Naive thymus-derived CD4-positive, alpha-beta T cell (primary cell): ENCODE measurements at regions not wholly inside any gene's neighbourhood (a gene's known extent, or its start where the extent isn't known, plus 50 kb on each side); places are given as distances from the start of the nearest gene placed in this dataset.

Source experiments
- ATAC-seq: fragments of 150-1000 bp; cut with Tn5 transposase; 2 replicates; pipeline ENCODE4 v1.10.0; 2021; ENCODE audit warnings: mild to moderate bottlenecking, moderate library complexity
- CTCF ChIA-PET: fragments of 350-600 bp; sonication (Branson Sonifier 250); formaldehyde crosslinking; loops from one replicate; lab custom pipeline; 2021; ENCODE audit warnings: antibody characterized with exemption; lab: Charles Lee
- POLR2A ChIA-PET: fragments of 350-600 bp; sonication (Branson Sonifier 250); formaldehyde crosslinking; loops from one replicate; lab custom pipeline; 2021; ENCODE audit warnings: antibody characterized with exemption, inconsistent platforms; lab: Charles Lee
- DNase-seq, 9 donors: peaks; one replicate each; pipeline versions ENCODE4 v3.0.0 to v3.0.0-alpha.2; 2020 to 2022; ENCODE audit warnings: mixed read lengths in 1 of 9
- H3K27ac ChIP-seq: one replicate; pipeline ENCODE4 v1.7.0; 2013; ENCODE audit warnings: mild to moderate bottlenecking, low read depth, low read length, moderate library complexity
- H3K27me3 ChIP-seq, 2 donors: one replicate each; pipeline ENCODE4 v1.7.0; 2013; ENCODE audit warnings: low read length in 2 of 2, mild to moderate bottlenecking in 2 of 2, moderate library complexity in 2 of 2; ENCODE audit not compliant: control insufficient read depth in 2 of 2, insufficient read depth in 2 of 2
- H3K36me3 ChIP-seq, 3 experiments: 1 replicate in 2 of 3; 2 replicates in 1 of 3; pipeline ENCODE4 v1.7.0; 2013; ENCODE audit warnings: low read length in 3 of 3, mild to moderate bottlenecking in 3 of 3, moderate library complexity in 1 of 3; ENCODE audit not compliant: insufficient read depth in 3 of 3, control insufficient read depth in 2 of 3
- H3K4me1 ChIP-seq, 2 donors: one replicate each; pipeline ENCODE4 v1.7.0; 2013; ENCODE audit warnings: low read length in 2 of 2, mild to moderate bottlenecking in 2 of 2, moderate library complexity in 1 of 2; ENCODE audit not compliant: control insufficient read depth in 2 of 2, insufficient read depth in 2 of 2
- H3K4me3 ChIP-seq: 2 replicates; pipeline ENCODE4 v1.7.0; 2013; ENCODE audit warnings: mild to moderate bottlenecking, low read length
- H3K9me3 ChIP-seq, 3 experiments: 1 replicate in 2 of 3; 2 replicates in 1 of 3; pipeline ENCODE4 v1.7.0; 2013; ENCODE audit warnings: low read length in 3 of 3; ENCODE audit not compliant: control insufficient read depth in 2 of 3
- H3K27ac Mint-ChIP-seq, 9 donors: one replicate each; pipeline ENCODE4 v1.8.0; 2020 to 2022; ENCODE audit warnings: mixed read lengths in 9 of 9, mild to moderate bottlenecking in 8 of 9, moderate library complexity in 5 of 9, inconsistent platforms in 2 of 9
- H3K27me3 Mint-ChIP-seq, 5 donors: one replicate each; pipeline ENCODE4 v1.8.0; 2021 to 2022; ENCODE audit warnings: mixed read lengths in 5 of 5, mild to moderate bottlenecking in 1 of 5
- H3K36me3 Mint-ChIP-seq, 5 donors: one replicate each; pipeline ENCODE4 v1.8.0; 2020 to 2022; ENCODE audit warnings: mixed read lengths in 5 of 5, mild to moderate bottlenecking in 3 of 5, inconsistent platforms in 1 of 5
- H3K4me1 Mint-ChIP-seq, 7 donors: one replicate each; pipeline ENCODE4 v1.8.0; 2020 to 2022; ENCODE audit warnings: mixed read lengths in 7 of 7, mild to moderate bottlenecking in 3 of 7, inconsistent platforms in 1 of 7
- H3K4me3 Mint-ChIP-seq, 10 donors: one replicate each; pipeline ENCODE4 v1.8.0; 2020 to 2022; ENCODE audit warnings: mild to moderate bottlenecking in 10 of 10, mixed read lengths in 10 of 10, moderate library complexity in 6 of 10, inconsistent platforms in 2 of 10
- H3K9me3 Mint-ChIP-seq, 11 donors: one replicate each; pipeline ENCODE4 v1.8.0; 2020 to 2022; ENCODE audit warnings: mixed read lengths in 11 of 11, mild to moderate bottlenecking in 4 of 11, inconsistent platforms in 1 of 11, moderate library complexity in 1 of 11
- intact Hi-C, 2 donors: fragments of 100-400 bp; cut with micrococcal nuclease; formaldehyde crosslinking; loops; one replicate each; pipeline ENCODE4 v1.15.1; 2023

- no peak overlapping the region for H3K4me3 ChIP-seq
- intact Hi-C loops, result no loop called here
- H3K27ac ChIP-seq, result no peak overlapping the region
- no peaks in the 10 kb centered on the region for H3K4me1 Mint-ChIP-seq
- no peaks in the 10 kb centered on the region for H3K36me3 Mint-ChIP-seq
- POLR2A ChIA-PET, result no interaction called here
- H3K27me3 ChIP-seq, result no peaks in the 10 kb centered on the region
- DNase-seq (no peak), ATAC-seq (no peak)
- CTCF ChIA-PET, result no interaction called here
- peaks cover 9 to 38% (median 14%) of the 10 kb centered on the region in 5 donors for H3K27me3 Mint-ChIP-seq
- no peaks in the 10 kb centered on the region for H3K9me3 ChIP-seq
- no peak overlapping the region for H3K27ac Mint-ChIP-seq
- H3K9me3 Mint-ChIP-seq, result peaks cover 0 to 2% (median 0%) of the 10 kb centered on the region in 11 donors
- H3K36me3 ChIP-seq, result no peaks in the 10 kb centered on the region
- H3K4me3 Mint-ChIP-seq, result no peak overlapping the region
- H3K4me1 ChIP-seq, result no peaks in the 10 kb centered on the region
Observed at GRCh38 chr1:29634746-29635335, 398.5 kb downstream of the PTPRU start.

- Histone ChIP-seq H3K4me1 (no peaks in the 10 kb centered on the region), H3K36me3 (no peaks in the 10 kb centered on the region), H3K27ac (no peak overlapping the region), H3K9me3 (no peaks in the 10 kb centered on the region), H3K27me3 (no peaks in the 10 kb centered on the region), H3K4me3 (no peak overlapping the region)
- peaks cover 9 to 36% (median 14%) of the 10 kb centered on the region in 5 donors for H3K27me3 Mint-ChIP-seq
- peaks cover 0 to 2% (median 0%) of the 10 kb centered on the region in 11 donors for H3K9me3 Mint-ChIP-seq
- POLR2A ChIA-PET, result no interaction called here
- no peaks in the 10 kb centered on the region for H3K4me1 Mint-ChIP-seq
- no peak for DNase-seq
- intact Hi-C loops, result no loop called here
- CTCF ChIA-PET, result no interaction called here
- no peak for ATAC-seq
- H3K27ac Mint-ChIP-seq, result no peak overlapping the region
- no peaks in the 10 kb centered on the region for H3K36me3 Mint-ChIP-seq
- H3K4me3 Mint-ChIP-seq, result no peak overlapping the region
Observed at GRCh38 chr1:29634324-29634723, 398.0 kb downstream of the PTPRU start.

GRCh38 chr1:29633771-29634170 lies 397.4 kb downstream of the PTPRU start:
- Mint-ChIP-seq H3K4me3 (no peak overlapping the region), H3K27ac (no peak overlapping the region), H3K36me3 (no peaks in the 10 kb centered on the region), H3K4me1 (no peaks in the 10 kb centered on the region), H3K27me3 (peaks cover 9 to 41% (median 14%) of the 10 kb centered on the region in 5 donors), H3K9me3 (peaks cover 0 to 2% (median 0%) of the 10 kb centered on the region in 11 donors)
- Histone ChIP-seq H3K9me3 (no peaks in the 10 kb centered on the region), H3K27me3 (no peaks in the 10 kb centered on the region), H3K27ac (no peak overlapping the region), H3K4me3 (no peak overlapping the region), H3K36me3 (no peaks in the 10 kb centered on the region), H3K4me1 (no peaks in the 10 kb centered on the region)
- ChIA-PET CTCF (no interaction called here), POLR2A (no interaction called here)
- intact Hi-C loops, result no loop called here
- no peak for DNase-seq
- no peak for ATAC-seq

- no peaks in the 10 kb centered on the region for H3K36me3 ChIP-seq
- Mint-ChIP-seq H3K27me3 (peaks cover 9 to 46% (median 14%) of the 10 kb centered on the region in 5 donors), H3K36me3 (no peaks in the 10 kb centered on the region), H3K9me3 (peaks cover 0 to 6% (median 0%) of the 10 kb centered on the region in 11 donors), H3K4me1 (peaks cover 0 to 1% (median 0%) of the 10 kb centered on the region in 7 donors), H3K27ac (peak overlapping the region in 2 of 9 donors; percentile 12 to 53), H3K4me3 (no peak overlapping the region)
- POLR2A ChIA-PET, result no interaction called here
- no peak overlapping the region for H3K4me3 ChIP-seq
- no peak overlapping the region for H3K27ac ChIP-seq
- intact Hi-C loops, result no loop called here
- no peaks in the 10 kb centered on the region for H3K4me1 ChIP-seq
- no peak for DNase-seq
- no peak for ATAC-seq
- peaks cover 0 to 4% (median 0%) of the 10 kb centered on the region in 3 experiments for H3K9me3 ChIP-seq
- H3K27me3 ChIP-seq, result no peaks in the 10 kb centered on the region
- CTCF ChIA-PET, result no interaction called here
Observed at GRCh38 chr1:29632806-29633615, 396.7 kb downstream of the PTPRU start.

GRCh38 chr1:29631836-29632805 lies 395.8 kb downstream of the PTPRU start:
- ChIA-PET POLR2A (no interaction called here), CTCF (no interaction called here)
- Histone ChIP-seq H3K9me3 (peaks cover 0 to 7% (median 0%) of the 10 kb centered on the region in 3 experiments), H3K4me1 (no peaks in the 10 kb centered on the region), H3K27me3 (no peaks in the 10 kb centered on the region), H3K36me3 (no peaks in the 10 kb centered on the region), H3K4me3 (no peak overlapping the region), H3K27ac (no peak overlapping the region)
- H3K36me3 Mint-ChIP-seq, result peaks cover 0 to 4% (median 0%) of the 10 kb centered on the region in 5 donors
- H3K27me3 Mint-ChIP-seq, result peaks cover 9 to 44% (median 14%) of the 10 kb centered on the region in 5 donors
- intact Hi-C loops, result no loop called here
- peaks cover 0 to 1% (median 0%) of the 10 kb centered on the region in 7 donors for H3K4me1 Mint-ChIP-seq
- no peak overlapping the region for H3K4me3 Mint-ChIP-seq
- DNase-seq (no peak), ATAC-seq (no peak)
- peaks cover 0 to 10% (median 0%) of the 10 kb centered on the region in 11 donors for H3K9me3 Mint-ChIP-seq
- no peak overlapping the region for H3K27ac Mint-ChIP-seq

GRCh38 chr1:29631361-29631760 lies 395.0 kb downstream of the PTPRU start:
- no peak overlapping the region for H3K4me3 ChIP-seq
- peaks cover 0 to 1% (median 0%) of the 10 kb centered on the region in 7 donors for H3K4me1 Mint-ChIP-seq
- CTCF ChIA-PET, result no interaction called here

More at GRCh38 chr1:29631361-29631760, 395.0 kb downstream of the PTPRU start:
- no peak for DNase-seq
- ATAC-seq, result no peak
- peaks cover 0 to 4% (median 0%) of the 10 kb centered on the region in 5 donors for H3K36me3 Mint-ChIP-seq
- intact Hi-C loops, result no loop called here
- H3K27ac Mint-ChIP-seq, result no peak overlapping the region
- H3K27me3 ChIP-seq, result no peaks in the 10 kb centered on the region
- POLR2A ChIA-PET, result no interaction called here
- H3K27me3 Mint-ChIP-seq, result peaks cover 9 to 49% (median 15%) of the 10 kb centered on the region in 5 donors
- peaks cover 0 to 15% (median 2%) of the 10 kb centered on the region in 11 donors for H3K9me3 Mint-ChIP-seq
- H3K27ac ChIP-seq, result no peak overlapping the region
- peaks cover 0 to 7% (median 0%) of the 10 kb centered on the region in 3 experiments for H3K9me3 ChIP-seq
- H3K4me3 Mint-ChIP-seq, result no peak overlapping the region
- H3K36me3 ChIP-seq, result no peaks in the 10 kb centered on the region
- H3K4me1 ChIP-seq, result no peaks in the 10 kb centered on the region
